ENCODE measurements at regions not wholly inside any gene's neighbourhood (a gene's known extent, or its start where the extent isn't known, plus 50 kb on each side); places are given as distances from the start of the nearest gene placed in this dataset.

GRCh38 chr12:107386569-107386968, 293.2 kb upstream of the CRY1 start:
- Histone ChIP-seq H3K4me1 (ENCODE audit: insufficient read depth, low read length, poor library complexity, severe bottlenecking) (no peaks in the 10 kb centered on the region), H3K79me2 (ENCODE audit: insufficient read depth, low read length) (no peaks in the 10 kb centered on the region), H4K20me1 (ENCODE audit: insufficient read depth, low read length, poor library complexity, severe bottlenecking) (no peaks in the 10 kb centered on the region), H3K27me3 (ENCODE audit: insufficient read depth, low read length, poor library complexity, severe bottlenecking) (no peaks in the 10 kb centered on the region), H3K9me3 (ENCODE audit: insufficient read depth, low read depth, low read length) (no peaks in the 10 kb centered on the region), H2AFZ (ENCODE audit: low read length) (no peak overlapping the region), H3K4me2 (ENCODE audit: low read depth, low read length, poor library complexity, severe bottlenecking) (no peak overlapping the region), H3F3A (ENCODE audit: low read depth) (no peaks in the 10 kb centered on the region), H3K9me2 (replicated peaks; ENCODE audit: low read depth, low read length) (no peaks in the 10 kb centered on the region), H3K4me3 (ENCODE audit: low read length, poor library complexity, severe bottlenecking) (no peak overlapping the region), H3K36me3 (ENCODE audit: insufficient read depth, low read length) (no peaks in the 10 kb centered on the region), H3K9ac (ENCODE audit: low read depth, low read length, poor library complexity, severe bottlenecking) (no peak overlapping the region)
- TF ChIP-seq, protein P1, sequence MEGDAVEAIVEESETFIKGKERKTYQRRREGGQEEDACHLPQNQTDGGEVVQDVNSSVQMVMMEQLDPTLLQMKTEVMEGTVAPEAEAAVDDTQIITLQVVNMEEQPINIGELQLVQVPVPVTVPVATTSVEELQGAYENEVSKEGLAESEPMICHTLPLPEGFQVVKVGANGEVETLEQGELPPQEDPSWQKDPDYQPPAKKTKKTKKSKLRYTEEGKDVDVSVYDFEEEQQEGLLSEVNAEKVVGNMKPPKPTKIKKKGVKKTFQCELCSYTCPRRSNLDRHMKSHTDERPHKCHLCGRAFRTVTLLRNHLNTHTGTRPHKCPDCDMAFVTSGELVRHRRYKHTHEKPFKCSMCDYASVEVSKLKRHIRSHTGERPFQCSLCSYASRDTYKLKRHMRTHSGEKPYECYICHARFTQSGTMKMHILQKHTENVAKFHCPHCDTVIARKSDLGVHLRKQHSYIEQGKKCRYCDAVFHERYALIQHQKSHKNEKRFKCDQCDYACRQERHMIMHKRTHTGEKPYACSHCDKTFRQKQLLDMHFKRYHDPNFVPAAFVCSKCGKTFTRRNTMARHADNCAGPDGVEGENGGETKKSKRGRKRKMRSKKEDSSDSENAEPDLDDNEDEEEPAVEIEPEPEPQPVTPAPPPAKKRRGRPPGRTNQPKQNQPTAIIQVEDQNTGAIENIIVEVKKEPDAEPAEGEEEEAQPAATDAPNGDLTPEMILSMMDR (conservative IDR thresholded peaks at IDR 0.05; ENCODE audit: low read length) = no peak
- no peak for TF ChIP-seq EZH2phosphoT487 (IDR thresholded peaks at IDR 0.05; ENCODE audit: borderline replicate concordance)

DNA sequence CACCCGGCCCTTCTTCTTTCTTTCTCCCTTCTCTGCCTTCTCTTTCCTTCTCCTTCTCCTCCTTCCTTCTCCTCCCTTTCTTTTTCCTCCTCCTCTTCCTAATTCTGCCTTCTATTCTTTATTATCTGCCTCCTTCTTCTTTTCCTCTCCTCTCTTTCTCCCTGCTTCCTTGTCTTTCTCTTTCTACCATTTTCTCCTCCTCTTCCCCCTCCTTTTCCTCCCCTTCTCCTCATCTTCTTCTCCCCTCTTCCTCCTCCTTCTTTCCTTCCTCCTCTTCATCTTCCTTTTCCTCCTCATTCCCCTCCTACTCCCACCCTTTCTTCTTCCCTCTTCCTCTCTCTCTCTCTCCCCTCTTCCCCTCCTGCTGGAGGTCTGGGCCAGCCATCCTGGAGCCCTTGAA, 294.9 kb upstream of the CRY1 start:
- no peaks in the 10 kb centered on the region for H3K36me3 ChIP-seq (ENCODE audit: insufficient read depth, low read length)
- H3K4me3 ChIP-seq (ENCODE audit: low read length, poor library complexity, severe bottlenecking) = no peak overlapping the region
- H2AFZ ChIP-seq (ENCODE audit: low read length) = no peak overlapping the region
- no peak for TF ChIP-seq EZH2phosphoT487 (IDR thresholded peaks at IDR 0.05; ENCODE audit: borderline replicate concordance)
- TF ChIP-seq, protein P1 (conservative IDR thresholded peaks at IDR 0.05; ENCODE audit: low read length) = no peak
- H3K4me1 ChIP-seq (ENCODE audit: insufficient read depth, low read length, poor library complexity, severe bottlenecking) = no peaks in the 10 kb centered on the region
- no peaks in the 10 kb centered on the region for H3K27me3 ChIP-seq (ENCODE audit: insufficient read depth, low read length, poor library complexity, severe bottlenecking)
- H3K79me2 ChIP-seq (ENCODE audit: insufficient read depth, low read length) = 0 out of 2 replicates have a peak, but pooled peaks cover 3% of the 10 kb centered on the region
- H3F3A ChIP-seq (ENCODE audit: low read depth) = no peaks in the 10 kb centered on the region
- H4K20me1 ChIP-seq (ENCODE audit: insufficient read depth, low read length, poor library complexity, severe bottlenecking) = no peaks in the 10 kb centered on the region
- H3K4me2 ChIP-seq (ENCODE audit: low read depth, low read length, poor library complexity, severe bottlenecking) = no peak overlapping the region
- H3K9ac ChIP-seq (ENCODE audit: low read depth, low read length, poor library complexity, severe bottlenecking) = no peak overlapping the region
- H3K9me2 ChIP-seq (replicated peaks; ENCODE audit: low read depth, low read length) = no peaks in the 10 kb centered on the region
- no peaks in the 10 kb centered on the region for H3K9me3 ChIP-seq (ENCODE audit: insufficient read depth, low read depth, low read length)

DNA sequence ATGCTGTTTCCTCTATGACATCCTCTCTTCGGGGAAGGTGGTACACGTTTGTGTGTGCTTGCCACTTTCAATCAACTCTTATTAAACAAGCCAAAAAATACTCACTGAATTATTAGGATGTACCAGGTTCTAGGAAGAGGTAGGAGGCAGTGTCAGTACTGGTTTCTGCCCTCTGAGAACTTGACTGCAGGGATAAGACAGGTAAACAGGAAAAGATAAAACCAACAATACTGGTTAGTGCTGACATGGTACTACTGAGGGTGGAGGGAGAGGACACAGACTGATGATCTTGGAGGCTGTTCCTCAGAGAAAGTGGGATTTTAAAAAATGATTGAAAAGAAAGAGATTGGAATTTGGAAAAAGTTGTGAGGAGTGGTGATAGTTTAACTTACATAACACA, 295.2 kb upstream of the PWP1 start:
- H3K4me3 ChIP-seq (ENCODE audit: low read length, poor library complexity, severe bottlenecking) = no peak overlapping the region
- H3F3A ChIP-seq (ENCODE audit: low read depth) = no peaks in the 10 kb centered on the region
- 0 out of 2 replicates have a peak, but pooled peaks cover 3% of the 10 kb centered on the region for H3K79me2 ChIP-seq (ENCODE audit: insufficient read depth, low read length)
- no peak overlapping the region for H3K4me2 ChIP-seq (ENCODE audit: low read depth, low read length, poor library complexity, severe bottlenecking)
- no peak for TF ChIP-seq EZH2phosphoT487 (IDR thresholded peaks at IDR 0.05; ENCODE audit: borderline replicate concordance)
- TF ChIP-seq, protein P1 (conservative IDR thresholded peaks at IDR 0.05; ENCODE audit: low read length) = no peak
- H3K27me3 ChIP-seq (ENCODE audit: insufficient read depth, low read length, poor library complexity, severe bottlenecking) = no peaks in the 10 kb centered on the region
- no peak overlapping the region for H2AFZ ChIP-seq (ENCODE audit: low read length)
- H3K4me1 ChIP-seq (ENCODE audit: insufficient read depth, low read length, poor library complexity, severe bottlenecking) = no peaks in the 10 kb centered on the region
- no peaks in the 10 kb centered on the region for H3K36me3 ChIP-seq (ENCODE audit: insufficient read depth, low read length)
- H3K9ac ChIP-seq (ENCODE audit: low read depth, low read length, poor library complexity, severe bottlenecking) = no peak overlapping the region
- H4K20me1 ChIP-seq (ENCODE audit: insufficient read depth, low read length, poor library complexity, severe bottlenecking) = no peaks in the 10 kb centered on the region
- H3K9me2 ChIP-seq (replicated peaks; ENCODE audit: low read depth, low read length) = no peaks in the 10 kb centered on the region
- no peaks in the 10 kb centered on the region for H3K9me3 ChIP-seq (ENCODE audit: insufficient read depth, low read depth, low read length)
